K562 (cell line): ENCODE measurements at regions not wholly inside any gene's neighbourhood (a gene's known extent, or its start where the extent isn't known, plus 50 kb on each side); places are given as distances from the start of the nearest gene placed in this dataset.

Experiments used
- CC2D1A ChIP-seq: fragments of 450-650 bp; IDR thresholded peaks from 2 replicates; pipeline ENCODE4 v1.6.1; 2017; ENCODE audit warnings: mild to moderate bottlenecking
- EHMT2 ChIP-seq: fragments of 450-650 bp; IDR thresholded peaks from 2 replicates; pipeline ENCODE4 v1.6.1; 2018; ENCODE audit warnings: antibody characterized with exemption
- ELK1 ChIP-seq: sonication (generic); formaldehyde crosslinking; IDR thresholded peaks from 2 replicates; pipeline ENCODE4 v1.8.1; 2022; ENCODE audit warnings: missing genetic modification reagents
- HMGXB4 ChIP-seq: sonication (generic); formaldehyde crosslinking; IDR thresholded peaks from 2 replicates; pipeline ENCODE4 v1.8.1; 2023; ENCODE audit warnings: mild to moderate bottlenecking, missing genetic modification reagents
- ZFX ChIP-seq: sonication (generic); formaldehyde crosslinking; IDR thresholded peaks from 2 replicates; pipeline ENCODE4 v1.8.0; 2022; ENCODE audit warnings: mild to moderate bottlenecking, missing genetic modification reagents, moderate library complexity
- ZNF24 ChIP-seq: fragments of 450-650 bp; IDR thresholded peaks from 2 replicates; pipeline ENCODE4 v1.6.1; 2016
- TF ChIP-seq, protein P1 (sequence below): sonication (generic); IDR thresholded peaks from 2 replicates; pipeline ENCODE4 v1.6.1; 2016

DNA sequence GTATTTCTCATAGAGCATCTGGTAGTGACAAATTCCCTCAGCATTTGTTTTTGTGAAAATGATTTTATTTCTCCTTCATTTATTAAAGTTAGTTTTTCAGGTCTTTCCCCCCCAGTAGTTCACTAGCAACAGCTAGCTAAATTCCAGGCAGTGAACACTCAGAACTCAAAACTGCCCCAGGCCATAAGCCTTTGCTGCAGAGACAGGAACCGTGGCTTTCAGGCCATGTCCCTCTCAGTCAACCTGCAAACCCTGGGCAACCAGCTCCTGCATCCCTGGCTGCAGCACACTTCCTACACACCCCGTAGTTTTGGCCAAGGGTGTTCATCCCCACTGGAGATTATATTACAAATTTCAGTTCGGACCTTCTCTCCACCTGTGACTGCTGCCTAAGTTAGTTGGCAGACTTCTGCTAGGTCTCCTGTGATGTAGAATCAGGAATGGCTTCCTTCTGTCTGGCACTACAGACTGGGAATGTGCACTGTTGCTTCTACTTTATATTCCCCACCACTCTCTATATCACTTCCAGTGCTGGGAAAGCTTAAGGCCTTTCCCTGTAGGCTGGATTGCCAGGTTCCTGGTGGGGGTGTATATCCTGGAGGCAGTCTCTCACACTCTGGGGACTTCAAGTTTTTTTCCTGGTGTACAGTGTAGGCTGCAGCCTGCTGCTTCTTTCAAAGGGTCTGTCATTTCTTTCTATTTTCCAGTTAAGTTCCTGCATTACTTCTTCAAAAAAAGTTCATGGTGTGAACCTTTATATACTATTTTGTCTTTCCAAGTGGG is 924.4 kb upstream of the LRFN5 start:
- TF ChIP-seq EHMT2 (no peak), ZNF24 (no peak), HMGXB4 (CRISPR knock-in tag) (no peak), ZFX (CRISPR knock-in tag) (no peak), CC2D1A (no peak), ELK1 (no peak)
- TF ChIP-seq, protein P1, sequence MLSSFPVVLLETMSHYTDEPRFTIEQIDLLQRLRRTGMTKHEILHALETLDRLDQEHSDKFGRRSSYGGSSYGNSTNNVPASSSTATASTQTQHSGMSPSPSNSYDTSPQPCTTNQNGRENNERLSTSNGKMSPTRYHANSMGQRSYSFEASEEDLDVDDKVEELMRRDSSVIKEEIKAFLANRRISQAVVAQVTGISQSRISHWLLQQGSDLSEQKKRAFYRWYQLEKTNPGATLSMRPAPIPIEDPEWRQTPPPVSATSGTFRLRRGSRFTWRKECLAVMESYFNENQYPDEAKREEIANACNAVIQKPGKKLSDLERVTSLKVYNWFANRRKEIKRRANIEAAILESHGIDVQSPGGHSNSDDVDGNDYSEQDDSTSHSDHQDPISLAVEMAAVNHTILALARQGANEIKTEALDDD: no peak
